Kidney (tissue), 13 donors: ENCODE measurements at regions not wholly inside any gene's neighbourhood (a gene's known extent, or its start where the extent isn't known, plus 50 kb on each side); places are given as distances from the start of the nearest gene placed in this dataset.

ENCODE experiments used
- DNase-seq, 5 donors: peaks; one replicate each; pipeline ENCODE4 v3.0.0-alpha.2; 2013 to 2020
- FAIRE-seq: peaks from 2 replicates; lab custom pipeline; 2012; peaks lifted over from hg19 to GRCh38; lab: Jason Lieb, UNC
- H3K27ac ChIP-seq, 2 donors: one replicate each; pipeline ENCODE4 v1.7.0; 2013; ENCODE audit warnings: low read depth in 2 of 2, low read length in 2 of 2, inconsistent platforms in 1 of 2
- H3K27me3 ChIP-seq: one replicate; pipeline ENCODE4 v1.7.1; 2013; ENCODE audit warnings: low read length, inconsistent platforms; ENCODE audit not compliant: control insufficient read depth, insufficient read depth
- H3K36me3 ChIP-seq, 3 donors: one replicate each; pipeline versions ENCODE4 v1.7.0 to v1.7.1; 2013; ENCODE audit warnings: low read length in 3 of 3, control low read depth in 1 of 3, inconsistent platforms in 1 of 3; ENCODE audit not compliant: insufficient read depth in 3 of 3, control insufficient read depth in 2 of 3
- H3K4me1 ChIP-seq, 3 donors: one replicate each; pipeline versions ENCODE4 v1.7.0 to v1.7.1; 2013; ENCODE audit warnings: low read length in 3 of 3, inconsistent platforms in 1 of 3, low read depth in 1 of 3; ENCODE audit not compliant: control insufficient read depth in 2 of 3, insufficient read depth in 2 of 3
- H3K4me3 ChIP-seq, 3 donors: one replicate each; pipeline versions ENCODE4 v1.7.0 to v1.8.1; 2013; ENCODE audit warnings: low read length in 3 of 3, control low read depth in 1 of 3, inconsistent platforms in 1 of 3
- H3K9ac ChIP-seq, 3 donors: one replicate each; pipeline versions ENCODE4 v1.7.0 to v1.7.1; 2013; ENCODE audit warnings: low read length in 3 of 3, control low read depth in 1 of 3, inconsistent platforms in 1 of 3
- H3K9me3 ChIP-seq, 3 donors: one replicate each; pipeline versions ENCODE4 v1.7.0 to v1.7.1; 2013; ENCODE audit warnings: low read length in 3 of 3, control low read depth in 1 of 3, inconsistent platforms in 1 of 3; ENCODE audit not compliant: control insufficient read depth in 2 of 3, insufficient read depth in 1 of 3
- CTCF ChIP-seq: IDR thresholded peaks from 3 replicates; pipeline ENCODE4 v1.5.1; 2012; ENCODE audit warnings: mild to moderate bottlenecking, moderate library complexity, borderline replicate concordance; ENCODE audit not compliant: insufficient read depth; ENCODE audit errors: extremely low read depth
- intact Hi-C: fragments of 100-400 bp; cut with DNase I; formaldehyde crosslinking; loops from one replicate; pipeline ENCODE4 v1.11.1; 2022
- donor health status: control.
- donor health status: control.
- donor health status: control.
- donor health status: control.
- donor health status: control.
- donor health status: DM: yes; HTN: yes; CAD: no.
- donor health status: Normal renal cell carcinoma (clear cell type).

GRCh38 chr21:27139526-27139925 lies 172.6 kb upstream of the ADAMTS5 start:
- no peak overlapping the region for H3K9ac ChIP-seq
- no peak for TF ChIP-seq CTCF
- no peaks in the 10 kb centered on the region for H3K36me3 ChIP-seq
- DNase-seq (no peak), FAIRE-seq (no peak)
- intact Hi-C loops, result no loop called here
- H3K27me3 ChIP-seq, result no peaks in the 10 kb centered on the region
- H3K27ac ChIP-seq, result no peak overlapping the region
- no peak overlapping the region for H3K4me3 ChIP-seq
- no peaks in the 10 kb centered on the region for H3K4me1 ChIP-seq
- H3K9me3 ChIP-seq, result no peaks in the 10 kb centered on the region

GRCh38 chr21:27134516-27134915 lies 167.6 kb upstream of the ADAMTS5 start:
- TF ChIP-seq CTCF, result no peak
- no peaks in the 10 kb centered on the region for H3K27me3 ChIP-seq
- no peaks in the 10 kb centered on the region for H3K4me1 ChIP-seq
- H3K9me3 ChIP-seq, result no peaks in the 10 kb centered on the region
- no peaks in the 10 kb centered on the region for H3K36me3 ChIP-seq
- H3K27ac ChIP-seq, result no peak overlapping the region
- DNase-seq (no peak), FAIRE-seq (no peak)
- intact Hi-C loops, result no loop called here
- no peak overlapping the region for H3K9ac ChIP-seq
- no peak overlapping the region for H3K4me3 ChIP-seq

DNA sequence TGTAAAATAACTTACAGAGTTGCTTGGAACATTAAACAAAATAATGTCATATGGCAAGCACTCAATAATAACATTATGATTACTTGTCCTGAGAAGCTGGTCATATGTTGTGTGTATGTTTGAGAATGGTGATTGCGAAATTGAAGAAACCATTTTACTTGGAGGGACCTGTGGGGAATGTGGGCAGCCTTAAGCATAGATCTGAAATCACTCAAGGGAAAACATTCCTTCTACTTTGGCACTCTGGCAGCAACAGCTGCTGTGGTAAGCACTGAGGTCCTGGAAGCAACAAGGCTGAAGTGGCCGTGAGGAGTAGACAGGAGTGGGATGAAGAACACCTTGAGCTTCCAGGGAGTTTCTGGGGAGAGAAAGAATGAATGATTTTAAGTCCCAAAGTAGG lies 165.4 kb upstream of the ADAMTS5 start:
- FAIRE-seq (no peak), DNase-seq (peak in 2 of 5 donors; percentile 40 to 46)
- H3K27me3 ChIP-seq, result no peaks in the 10 kb centered on the region
- no peak overlapping the region for H3K9ac ChIP-seq
- intact Hi-C loops, result no loop called here
- no peak overlapping the region for H3K4me3 ChIP-seq
- no peak for TF ChIP-seq CTCF
- no peaks in the 10 kb centered on the region for H3K4me1 ChIP-seq
- H3K27ac ChIP-seq, result no peak overlapping the region
- H3K36me3 ChIP-seq, result no peaks in the 10 kb centered on the region
- no peaks in the 10 kb centered on the region for H3K9me3 ChIP-seq

- Histone ChIP-seq H3K27ac (no peak overlapping the region), H3K9ac (no peak overlapping the region), H3K4me3 (no peak overlapping the region), H3K27me3 (no peaks in the 10 kb centered on the region), H3K4me1 (no peaks in the 10 kb centered on the region), H3K9me3 (no peaks in the 10 kb centered on the region), H3K36me3 (no peaks in the 10 kb centered on the region)
- no peak for FAIRE-seq
- no peak for TF ChIP-seq CTCF
- no peak for DNase-seq
- intact Hi-C loops, result no loop called here
These were observed 163.3 kb upstream of the ADAMTS5 start for GRCh38 chr21:27130154-27130553.
